ENCODE measurements at regions not wholly inside any gene's neighbourhood (a gene's known extent, or its start where the extent isn't known, plus 50 kb on each side); places are given as distances from the start of the nearest gene placed in this dataset.

- no peak overlapping the region for H3K4me3 ChIP-seq (ENCODE audit: low read depth, low read length)
- TF ChIP-seq CTCF (IDR thresholded peaks at IDR 0.05; ENCODE audit: insufficient read depth, low read depth, low read length, missing control alignments): no peak
- no peak for DNase-seq (ENCODE audit: low read depth)
These were observed 187.5 kb upstream of the ECI2 start for GRCh38 chr6:4322846-4323309.

DNA sequence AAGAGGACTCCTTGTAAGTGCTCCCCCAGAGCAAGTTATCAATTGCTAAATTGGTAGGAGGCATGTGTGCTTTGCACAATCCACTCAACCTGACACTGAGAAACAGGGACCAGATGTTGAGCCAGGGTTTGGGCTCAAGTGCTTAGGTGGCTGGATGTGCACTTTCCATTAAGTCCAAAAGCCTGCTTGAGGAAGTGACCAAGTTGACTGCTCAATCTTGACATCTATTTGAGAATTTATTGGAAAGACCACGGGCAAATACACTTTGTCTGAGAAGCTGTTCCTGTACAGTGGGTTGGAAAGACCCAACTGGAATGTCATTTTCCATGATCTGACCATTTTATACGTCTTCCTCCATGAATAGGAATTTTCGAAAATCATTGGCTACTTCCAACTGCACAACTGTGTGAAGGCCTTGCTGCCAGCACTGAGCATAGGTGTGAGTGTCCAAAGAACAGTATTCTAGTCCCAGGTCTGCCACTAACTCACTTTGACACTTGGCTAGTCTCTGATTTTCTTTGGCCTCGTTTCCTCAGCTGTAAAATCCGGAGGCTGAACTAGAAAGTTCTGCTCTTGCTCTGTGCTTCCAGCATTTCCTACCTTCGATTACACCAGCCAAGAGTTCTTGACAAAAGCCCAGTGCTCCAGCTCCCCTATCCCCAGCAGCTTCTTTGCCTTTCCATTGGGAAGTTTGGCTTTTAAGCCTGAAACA, 186.9 kb upstream of the ECI2 start:
- no peak overlapping the region for H3K4me3 ChIP-seq (ENCODE audit: low read depth, low read length)
- TF ChIP-seq CTCF (IDR thresholded peaks at IDR 0.05; ENCODE audit: insufficient read depth, low read depth, low read length, missing control alignments): no peak
- DNase-seq (ENCODE audit: low read depth): no peak

GRCh38 chr6:4320860-4321259, 185.5 kb upstream of the ECI2 start:
- no peak for DNase-seq (ENCODE audit: low read depth)
- H3K4me3 ChIP-seq (ENCODE audit: low read depth, low read length): no peak overlapping the region
- TF ChIP-seq CTCF (IDR thresholded peaks at IDR 0.05; ENCODE audit: insufficient read depth, low read depth, low read length, missing control alignments): no peak

GRCh38 chr6:4319981-4320683, 184.8 kb upstream of the ECI2 start:
- no peak for TF ChIP-seq CTCF (IDR thresholded peaks at IDR 0.05; ENCODE audit: insufficient read depth, low read depth, low read length, missing control alignments)
- H3K4me3 ChIP-seq (ENCODE audit: low read depth, low read length): no peak overlapping the region
- DNase-seq (ENCODE audit: low read depth): no peak

- no peak for TF ChIP-seq CTCF (IDR thresholded peaks at IDR 0.05; ENCODE audit: insufficient read depth, low read depth, low read length, missing control alignments)
- no peak for DNase-seq (ENCODE audit: low read depth)
These were observed 182.9 kb upstream of the ECI2 start for GRCh38 chr6:4318321-4318720.

GRCh38 chr6:4316867-4317400, 181.6 kb upstream of the ECI2 start:
- no peak overlapping the region for H3K4me3 ChIP-seq (ENCODE audit: low read depth, low read length)
- no peak for DNase-seq (ENCODE audit: low read depth)
- no peak for TF ChIP-seq CTCF (IDR thresholded peaks at IDR 0.05; ENCODE audit: insufficient read depth, low read depth, low read length, missing control alignments)

More at GRCh38 chr6:4318321-4318720, 182.9 kb upstream of the ECI2 start:
- no peak overlapping the region for H3K4me3 ChIP-seq (ENCODE audit: low read depth, low read length)

Data from GM12865 (cell line).